GM23338 (cell line): ENCODE measurements at regions not wholly inside any gene's neighbourhood (a gene's known extent, or its start where the extent isn't known, plus 50 kb on each side); places are given as distances from the start of the nearest gene placed in this dataset.

Experiments used
- CREB1 ChIP-seq: fragments of 250-450 bp; sonication (Bioruptor Pico); IDR thresholded peaks from 2 replicates; pipeline ENCODE4 v1.5.0; 2020; ENCODE audit warnings: low read depth, mild to moderate bottlenecking, moderate library complexity
- CTCF ChIP-seq, 2 experiments: fragments of 200-600 bp in 1 of 2; sonication (generic) in 1 of 2; conservative IDR thresholded peaks; 2 replicates each; pipeline versions ENCODE4 v1.5.1 to v1.6.1; 2016 to 2017; ENCODE audit warnings: antibody characterized with exemption in 2 of 2, low read depth in 2 of 2, mild to moderate bottlenecking in 2 of 2, moderate library complexity in 1 of 2
- EZH2 ChIP-seq: fragments of 200-600 bp; sonication (generic); IDR thresholded peaks from one replicate; pipeline ENCODE4 v1.8.0; 2017; ENCODE audit warnings: antibody characterized with exemption, mild to moderate bottlenecking, low read depth; ENCODE audit not compliant: unreplicated experiment
- EZH2phosphoT487 ChIP-seq: fragments of 200-600 bp; sonication (generic); IDR thresholded peaks from one replicate; pipeline ENCODE4 v1.8.1; 2018; ENCODE audit warnings: antibody characterized with exemption; ENCODE audit not compliant: unreplicated experiment
- JUNB ChIP-seq: IDR thresholded peaks from one replicate; pipeline ENCODE4 v1.6.1; 2016; ENCODE audit warnings: antibody characterized with exemption; ENCODE audit not compliant: unreplicated experiment
- POLR2AphosphoS5 ChIP-seq: IDR thresholded peaks from 2 replicates; pipeline ENCODE4 v1.6.1; 2016; ENCODE audit warnings: antibody characterized with exemption, low read depth
- REST ChIP-seq: IDR thresholded peaks from one replicate; pipeline ENCODE4 v1.6.1; 2018; ENCODE audit warnings: antibody characterized with exemption; ENCODE audit not compliant: unreplicated experiment
- STAT1 ChIP-seq: IDR thresholded peaks from one replicate; pipeline ENCODE4 v1.6.1; 2016; ENCODE audit warnings: antibody characterized with exemption; ENCODE audit not compliant: unreplicated experiment
- ZNF462 ChIP-seq: fragments of 250-450 bp; sonication (Bioruptor Pico); IDR thresholded peaks from 2 replicates; pipeline ENCODE4 v1.5.0; 2020; ENCODE audit warnings: mild to moderate bottlenecking, moderate library complexity

GRCh38 chr13:67990868-67991267, 760.7 kb upstream of the PCDH9 start:
- TF ChIP-seq CTCF (conservative IDR thresholded peaks at IDR 0.05; ENCODE audit: low read depth in 2 of 2) (no peak), POLR2AphosphoS5 (no peak), JUNB (no peak), REST (no peak), EZH2 (no peak), EZH2phosphoT487 (no peak), STAT1 (no peak), CREB1 (CRISPR knock-in tag) (no peak), ZNF462 (CRISPR knock-in tag) (no peak)
